22Rv1 (cell line): ENCODE measurements at regions not wholly inside any gene's neighbourhood (a gene's known extent, or its start where the extent isn't known, plus 50 kb on each side); places are given as distances from the start of the nearest gene placed in this dataset.
"Not testable (repeated sequence)": the region's sequence is repeated elsewhere in the genome, so short reads cannot be mapped to it uniquely, and the experiment has no call there.

Source experiments
- CTCF ChIP-seq: fragments of 450-650 bp; IDR thresholded peaks from 2 replicates; pipeline ENCODE4 v1.5.1; 2017; ENCODE audit warnings: mild to moderate bottlenecking
- ZFX ChIP-seq: fragments of 450-650 bp; IDR thresholded peaks from 2 replicates; pipeline ENCODE4 v1.6.1; 2017; ENCODE audit warnings: antibody characterized with exemption, borderline replicate concordance

- TF ChIP-seq ZFX, CTCF: not testable (repeated sequence)
Observed at GRCh38 chr3:125918024-125918423, 51.0 kb upstream of the ROPN1B start.
